Astrocyte of the spinal cord (primary cell): ENCODE measurements at regions not wholly inside any gene's neighbourhood (a gene's known extent, or its start where the extent isn't known, plus 50 kb on each side); places are given as distances from the start of the nearest gene placed in this dataset.

Experiments used
- DNase-seq: peaks from one replicate; pipeline ENCODE4 v3.0.0; 2011; ENCODE audit warnings: low read depth, low spot score
- H3K4me3 ChIP-seq: 2 replicates; pipeline ENCODE4 v1.5.1; 2011; ENCODE audit warnings: low read depth, mild to moderate bottlenecking, low read length, moderate library complexity
- CTCF ChIP-seq: IDR thresholded peaks from 2 replicates; pipeline ENCODE4 v1.5.1; 2012; ENCODE audit warnings: low read depth, mild to moderate bottlenecking, low read length, inconsistent platforms
- in situ Hi-C: cut with HindIII; loops from 2 replicates; pipeline ENCODE4 v1.10.0; 2017; ENCODE audit warnings: low sequenced_read_pairs

- no peak for TF ChIP-seq CTCF
- H3K4me3 ChIP-seq, result no peak overlapping the region
- no peak for DNase-seq
- in situ Hi-C loops, result no loop called here
Measured at GRCh38 chr12:75865315-75865714, 166.3 kb downstream of the PHLDA1 start.

GRCh38 chr12:75864161-75864560 is 167.4 kb downstream of the PHLDA1 start:
- no peak for DNase-seq
- H3K4me3 ChIP-seq, result no peak overlapping the region
- in situ Hi-C loops, result no loop called here
- TF ChIP-seq CTCF, result no peak

- H3K4me3 ChIP-seq, result no peak overlapping the region
- no peak for DNase-seq
- in situ Hi-C loops, result no loop called here
- no peak for TF ChIP-seq CTCF
Measured at GRCh38 chr12:75863533-75863932, 168.0 kb downstream of the PHLDA1 start.

- DNase-seq, result peak; percentile 61
- in situ Hi-C loops, result no loop called here
- no peak overlapping the region for H3K4me3 ChIP-seq
- TF ChIP-seq CTCF, result no peak
Measured at GRCh38 chr12:75862692-75863471, 168.7 kb downstream of the PHLDA1 start.

GRCh38 chr12:75859868-75860267 is 171.7 kb downstream of the PHLDA1 start:
- DNase-seq, result no peak
- H3K4me3 ChIP-seq, result no peak overlapping the region
- no peak for TF ChIP-seq CTCF
- in situ Hi-C loops, result no loop called here

- H3K4me3 ChIP-seq, result no peak overlapping the region
- DNase-seq, result no peak
- TF ChIP-seq CTCF, result no peak
- in situ Hi-C loops, result no loop called here
Measured at GRCh38 chr12:75856235-75856634, 175.3 kb downstream of the PHLDA1 start.
